ENCODE measurements at regions not wholly inside any gene's neighbourhood (a gene's known extent, or its start where the extent isn't known, plus 50 kb on each side); places are given as distances from the start of the nearest gene placed in this dataset.

- no peak for TF ChIP-seq CTCF (conservative IDR thresholded peaks at IDR 0.05; ENCODE audit: low read depth, low read length)
- no peak for TF ChIP-seq EZH2 (IDR thresholded peaks at IDR 0.05; ENCODE audit: low read length, unreplicated experiment)
These were observed 54.9 kb upstream of the ZNF678 start for GRCh38 chr1:227508431-227508830.

All from PC-3 (cell line).